Endodermal cell (in vitro differentiated cells): ENCODE measurements at regions not wholly inside any gene's neighbourhood (a gene's known extent, or its start where the extent isn't known, plus 50 kb on each side); places are given as distances from the start of the nearest gene placed in this dataset.

ENCODE experiments used
- DNase-seq: peaks from one replicate; pipeline ENCODE4 v3.0.0-alpha.2; 2017
- H3K27ac ChIP-seq: 2 replicates; pipeline ENCODE4 v1.5.1; 2013; ENCODE audit warnings: mild to moderate bottlenecking, low read depth, low read length, moderate library complexity
- H3K27me3 ChIP-seq: 2 replicates; pipeline ENCODE4 v1.6.1; 2013; ENCODE audit warnings: mild to moderate bottlenecking, low read length, moderate library complexity; ENCODE audit not compliant: insufficient read depth, control insufficient read depth, poor library complexity, severe bottlenecking
- H3K36me3 ChIP-seq: 2 replicates; pipeline ENCODE4 v1.7.0; 2013; ENCODE audit warnings: mild to moderate bottlenecking, low read length, moderate library complexity; ENCODE audit not compliant: control insufficient read depth, insufficient read depth
- H3K4me1 ChIP-seq: one replicate; pipeline ENCODE4 v1.7.0; 2013; ENCODE audit warnings: low read length; ENCODE audit not compliant: control insufficient read depth, insufficient read depth
- H3K4me3 ChIP-seq: 2 replicates; pipeline ENCODE4 v1.5.1; 2013; ENCODE audit warnings: mild to moderate bottlenecking, low read length, moderate library complexity
- H3K9ac ChIP-seq: 2 replicates; pipeline ENCODE4 v1.6.1; 2013; ENCODE audit warnings: mild to moderate bottlenecking, low read length, moderate library complexity; ENCODE audit not compliant: poor library complexity, severe bottlenecking; ENCODE audit errors: extremely low read depth
- H3K9me3 ChIP-seq: 2 replicates; pipeline ENCODE4 v1.6.1; 2013; ENCODE audit warnings: mild to moderate bottlenecking, low read length, moderate library complexity; ENCODE audit not compliant: control insufficient read depth
- H3K27ac Mint-ChIP-seq: 2 replicates; pipeline ENCODE4 v1.8.0; 2020; ENCODE audit warnings: mixed read lengths
- H3K27me3 Mint-ChIP-seq: 2 replicates; pipeline ENCODE4 v1.8.0; 2021; ENCODE audit warnings: mild to moderate bottlenecking, mixed read lengths; ENCODE audit not compliant: insufficient read depth
- H3K36me3 Mint-ChIP-seq: 2 replicates; pipeline ENCODE4 v1.8.0; 2020; ENCODE audit warnings: low read depth, mixed read lengths
- H3K4me1 Mint-ChIP-seq: 2 replicates; pipeline ENCODE4 v1.8.0; 2020; ENCODE audit warnings: mixed read lengths
- H3K4me3 Mint-ChIP-seq: 2 replicates; pipeline ENCODE4 v1.8.0; 2020; ENCODE audit warnings: mild to moderate bottlenecking, moderate library complexity, mixed read lengths
- H3K9me3 Mint-ChIP-seq: 2 replicates; pipeline ENCODE4 v1.8.0; 2020; ENCODE audit warnings: mild to moderate bottlenecking, mixed read lengths
- CTCF ChIP-seq: fragments of 200-600 bp; sonication (generic); conservative IDR thresholded peaks from 2 replicates; pipeline ENCODE4 v1.5.0; 2021; ENCODE audit warnings: antibody characterized with exemption, mild to moderate bottlenecking
- WGBS, 2 experiments: methylation state at CpG; one replicate each; pipeline versions ENCODE4 v1.1.5 to v1.1.7; 2013; ENCODE audit warnings: missing lambda C conversion rate in 2 of 2, mixed read lengths in 1 of 2; ENCODE audit not compliant: insufficient coverage in 1 of 2, insufficient read length in 1 of 2; 5-methylcytosine and 5-hydroxymethylcytosine counted together

GRCh38 chr2:22900674-22901073, 484.3 kb upstream of the KLHL29 start:
- Histone ChIP-seq H3K9ac (no peak overlapping the region), H3K27ac (peak overlapping the region; percentile 92), H3K9me3 (no peaks in the 10 kb centered on the region), H3K36me3 (no peaks in the 10 kb centered on the region), H3K27me3 (no peaks in the 10 kb centered on the region), H3K4me3 (no peak overlapping the region), H3K4me1 (no peaks in the 10 kb centered on the region)
- H3K27me3 Mint-ChIP-seq = no peaks in the 10 kb centered on the region
- no peak overlapping the region for H3K27ac Mint-ChIP-seq
- DNase-seq = no peak
- no peak overlapping the region for H3K4me3 Mint-ChIP-seq
- no peaks in the 10 kb centered on the region for H3K4me1 Mint-ChIP-seq
- 100% methylated on average over 1 to 2 of the region's 2 CpGs for WGBS, 2 experiments
- no peaks in the 10 kb centered on the region for H3K36me3 Mint-ChIP-seq
- no peaks in the 10 kb centered on the region for H3K9me3 Mint-ChIP-seq
- TF ChIP-seq CTCF = no peak

GRCh38 chr2:22901471-22902179, 483.4 kb upstream of the KLHL29 start:
- no peaks in the 10 kb centered on the region for H3K36me3 ChIP-seq
- H3K36me3 Mint-ChIP-seq = no peaks in the 10 kb centered on the region
- H3K27ac Mint-ChIP-seq = no peak overlapping the region
- TF ChIP-seq CTCF = no peak
- H3K27ac ChIP-seq = peak overlapping the region; percentile 92
- 69 to 92% methylated on average over 6 to 9 of the region's 9 CpGs for WGBS, 2 experiments
- H3K9me3 Mint-ChIP-seq = no peaks in the 10 kb centered on the region
- H3K4me1 ChIP-seq = no peaks in the 10 kb centered on the region
- H3K9me3 ChIP-seq = no peaks in the 10 kb centered on the region
- H3K27me3 Mint-ChIP-seq = no peaks in the 10 kb centered on the region
- H3K9ac ChIP-seq = no peak overlapping the region
- H3K27me3 ChIP-seq = no peaks in the 10 kb centered on the region
- H3K4me3 Mint-ChIP-seq = no peak overlapping the region
- no peak for DNase-seq
- no peaks in the 10 kb centered on the region for H3K4me1 Mint-ChIP-seq
- H3K4me3 ChIP-seq = no peak overlapping the region

DNA sequence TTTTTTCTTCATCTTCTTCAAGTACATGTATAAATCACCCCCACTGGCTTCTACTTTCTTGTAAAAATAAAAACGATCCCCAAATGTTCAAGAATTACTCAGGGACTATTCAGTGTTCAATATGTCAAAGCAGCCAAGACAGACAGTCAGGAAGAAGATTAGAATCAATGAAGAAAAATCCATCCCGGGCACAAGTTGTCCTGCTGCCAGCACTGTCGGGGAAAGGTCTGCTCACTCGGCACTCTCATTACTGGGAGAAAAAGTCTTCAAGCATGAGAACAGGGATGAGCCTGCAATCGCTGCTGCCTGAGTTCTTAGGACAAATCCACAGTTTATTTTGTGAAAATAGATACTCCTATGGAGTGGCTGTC, 482.8 kb upstream of the KLHL29 start:
- DNase-seq = no peak
- Mint-ChIP-seq H3K4me1 (no peaks in the 10 kb centered on the region), H3K27me3 (no peaks in the 10 kb centered on the region), H3K9me3 (no peaks in the 10 kb centered on the region), H3K4me3 (no peak overlapping the region), H3K27ac (no peak overlapping the region), H3K36me3 (no peaks in the 10 kb centered on the region)
- Histone ChIP-seq H3K36me3 (no peaks in the 10 kb centered on the region), H3K4me3 (no peak overlapping the region), H3K4me1 (no peaks in the 10 kb centered on the region), H3K27ac (peak overlapping the region; percentile 92), H3K9me3 (no peaks in the 10 kb centered on the region), H3K27me3 (no peaks in the 10 kb centered on the region), H3K9ac (no peak overlapping the region)
- no peak for TF ChIP-seq CTCF
- 83 to 95% methylated on average over 3 to 5 of the region's 5 CpGs for WGBS, 2 experiments
